ENCODE measurements at regions not wholly inside any gene's neighbourhood (a gene's known extent, or its start where the extent isn't known, plus 50 kb on each side); places are given as distances from the start of the nearest gene placed in this dataset.

- no peak overlapping the region for H3K4me3 ChIP-seq (ENCODE audit: low read depth, low read length)
- DNase-seq (ENCODE audit: low read depth) = no peak
- TF ChIP-seq, protein P1, sequence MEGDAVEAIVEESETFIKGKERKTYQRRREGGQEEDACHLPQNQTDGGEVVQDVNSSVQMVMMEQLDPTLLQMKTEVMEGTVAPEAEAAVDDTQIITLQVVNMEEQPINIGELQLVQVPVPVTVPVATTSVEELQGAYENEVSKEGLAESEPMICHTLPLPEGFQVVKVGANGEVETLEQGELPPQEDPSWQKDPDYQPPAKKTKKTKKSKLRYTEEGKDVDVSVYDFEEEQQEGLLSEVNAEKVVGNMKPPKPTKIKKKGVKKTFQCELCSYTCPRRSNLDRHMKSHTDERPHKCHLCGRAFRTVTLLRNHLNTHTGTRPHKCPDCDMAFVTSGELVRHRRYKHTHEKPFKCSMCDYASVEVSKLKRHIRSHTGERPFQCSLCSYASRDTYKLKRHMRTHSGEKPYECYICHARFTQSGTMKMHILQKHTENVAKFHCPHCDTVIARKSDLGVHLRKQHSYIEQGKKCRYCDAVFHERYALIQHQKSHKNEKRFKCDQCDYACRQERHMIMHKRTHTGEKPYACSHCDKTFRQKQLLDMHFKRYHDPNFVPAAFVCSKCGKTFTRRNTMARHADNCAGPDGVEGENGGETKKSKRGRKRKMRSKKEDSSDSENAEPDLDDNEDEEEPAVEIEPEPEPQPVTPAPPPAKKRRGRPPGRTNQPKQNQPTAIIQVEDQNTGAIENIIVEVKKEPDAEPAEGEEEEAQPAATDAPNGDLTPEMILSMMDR (conservative IDR thresholded peaks at IDR 0.05; ENCODE audit: low read depth, low read length) = no peak
Observed at GRCh38 chr6:63440594-63440993, 120.8 kb upstream of the LGSN start.

GRCh38 chr6:63441266-63441956 is 121.6 kb upstream of the LGSN start:
- no peak for DNase-seq (ENCODE audit: low read depth)
- TF ChIP-seq, protein P1 (conservative IDR thresholded peaks at IDR 0.05; ENCODE audit: low read depth, low read length) = no peak

DNA sequence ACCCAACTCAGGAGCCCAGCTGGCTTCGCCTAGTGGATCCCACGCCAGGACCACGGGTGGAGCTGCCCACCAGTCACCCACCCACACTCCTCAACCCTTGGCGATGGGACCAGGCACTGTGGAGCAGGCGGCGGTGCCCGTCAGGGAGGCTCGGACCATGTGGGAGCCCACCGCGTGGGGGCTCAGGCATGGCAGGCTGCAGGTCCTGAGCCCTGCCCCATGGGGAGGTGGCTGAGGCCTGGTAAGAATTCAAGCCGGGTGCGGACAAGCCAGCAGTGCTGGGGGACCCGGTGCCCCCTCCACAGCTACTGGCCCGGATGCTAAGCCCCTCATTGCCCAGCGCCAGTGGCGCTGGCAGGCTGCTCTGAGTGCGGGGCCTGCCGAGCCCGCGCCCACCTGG is 123.1 kb upstream of the LGSN start:
- no peak overlapping the region for H3K4me3 ChIP-seq (ENCODE audit: low read depth, low read length)
- TF ChIP-seq, protein P1 (conservative IDR thresholded peaks at IDR 0.05; ENCODE audit: low read depth, low read length) = no peak
- no peak for DNase-seq (ENCODE audit: low read depth)

More at GRCh38 chr6:63441266-63441956, 121.6 kb upstream of the LGSN start:
- H3K4me3 ChIP-seq (ENCODE audit: low read depth, low read length) = no peak overlapping the region

DNA sequence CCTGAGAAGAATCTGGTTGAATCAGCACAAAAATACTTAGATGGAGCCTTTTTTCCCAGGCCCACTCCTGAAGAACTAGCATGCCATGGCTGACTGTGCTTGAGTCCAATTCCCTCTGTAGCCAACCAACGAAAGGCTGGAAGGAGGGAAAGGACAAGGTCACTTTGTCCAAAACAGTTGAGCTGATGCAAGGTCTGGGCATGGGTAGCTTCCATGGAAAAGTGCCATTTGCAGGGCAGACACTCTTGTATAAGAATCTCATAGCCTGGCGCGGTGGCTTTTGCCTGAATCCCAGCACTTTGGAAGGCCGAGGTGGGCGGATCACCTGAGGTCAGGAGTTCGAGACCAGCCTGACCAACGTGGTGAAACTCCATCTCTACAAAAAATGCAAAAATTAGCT is 125.0 kb upstream of the LGSN start:
- no peak overlapping the region for H3K4me3 ChIP-seq (ENCODE audit: low read depth, low read length)
- TF ChIP-seq, protein P1 (conservative IDR thresholded peaks at IDR 0.05; ENCODE audit: low read depth, low read length) = no peak
- no peak for DNase-seq (ENCODE audit: low read depth)

DNA sequence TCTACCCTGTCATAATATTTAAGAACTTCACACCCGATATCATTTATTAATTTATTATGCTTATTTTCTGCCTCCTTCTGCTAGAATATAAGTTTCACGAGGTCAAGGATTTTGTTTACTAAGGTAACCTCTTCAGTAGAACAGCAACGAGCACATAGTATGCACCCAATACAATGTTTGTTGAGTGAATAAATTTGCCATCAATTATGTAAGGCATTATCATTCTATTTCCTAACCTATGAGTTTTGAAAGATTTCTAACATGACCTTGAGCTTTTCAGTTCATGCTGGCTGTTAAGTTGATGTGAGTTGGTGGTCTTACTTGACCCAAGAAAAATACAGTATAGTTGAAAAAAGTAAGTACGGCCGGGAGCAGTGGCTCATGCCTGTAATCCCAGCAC is 125.9 kb upstream of the LOC128125822 start:
- no peak for DNase-seq (ENCODE audit: low read depth)
- no peak overlapping the region for H3K4me3 ChIP-seq (ENCODE audit: low read depth, low read length)
- TF ChIP-seq, protein P1 (conservative IDR thresholded peaks at IDR 0.05; ENCODE audit: low read depth, low read length) = no peak

GRCh38 chr6:63447134-63447533 is 125.1 kb upstream of the LOC128125822 start:
- no peak for DNase-seq (ENCODE audit: low read depth)
- TF ChIP-seq, protein P1 (conservative IDR thresholded peaks at IDR 0.05; ENCODE audit: low read depth, low read length) = no peak
- no peak overlapping the region for H3K4me3 ChIP-seq (ENCODE audit: low read depth, low read length)

DNA sequence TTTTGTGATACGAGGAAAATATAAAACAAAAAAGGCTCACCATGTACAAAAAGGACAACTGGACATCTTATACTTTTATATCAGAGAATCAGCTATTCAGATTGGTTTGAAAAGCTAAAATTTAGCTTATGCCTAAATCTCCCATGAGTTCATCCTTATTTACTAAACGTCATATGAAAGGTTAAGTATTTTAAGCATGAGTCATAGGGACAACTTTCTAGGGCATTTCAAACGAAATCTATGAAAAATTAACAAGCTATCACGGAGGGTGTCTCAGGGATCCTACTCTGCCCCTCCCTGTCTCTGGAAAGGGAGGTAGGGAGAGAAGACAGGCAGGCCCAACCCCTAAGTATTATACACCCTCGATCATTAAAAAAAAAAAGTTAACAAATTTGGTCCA is 124.1 kb upstream of the LOC128125822 start:
- TF ChIP-seq, protein P1 (conservative IDR thresholded peaks at IDR 0.05; ENCODE audit: low read depth, low read length) = no peak
- DNase-seq (ENCODE audit: low read depth) = peak; percentile 6
- no peak overlapping the region for H3K4me3 ChIP-seq (ENCODE audit: low read depth, low read length)

Data from choroid plexus epithelial cell (primary cell).